ENCODE measurements at regions not wholly inside any gene's neighbourhood (a gene's known extent, or its start where the extent isn't known, plus 50 kb on each side); places are given as distances from the start of the nearest gene placed in this dataset.

- Histone ChIP-seq H3K4me3 (no peak overlapping the region), H3K79me2 (ENCODE audit: low read depth) (no peaks in the 10 kb centered on the region), H3F3A (ENCODE audit: insufficient read depth, low read depth) (peaks cover 17% of the 10 kb centered on the region; the same call in 1 of the 2 replicates), H3K9me2 (ENCODE audit: insufficient read depth) (no peaks in the 10 kb centered on the region), H3K4me2 (no peak overlapping the region), H3K4me1 (replicated peaks; ENCODE audit: insufficient read depth) (peaks cover 25% of the 10 kb centered on the region), H3K9me3 (ENCODE audit: insufficient read depth, low read depth) (no peaks in the 10 kb centered on the region), H3K27ac (peak overlapping the region; percentile 82), H4K20me1 (ENCODE audit: insufficient read depth) (no peaks in the 10 kb centered on the region), H2AFZ (no peak overlapping the region), H3K27me3 (ENCODE audit: insufficient read depth, low read depth) (no peaks in the 10 kb centered on the region), H3K36me3 (ENCODE audit: low read depth) (no peaks in the 10 kb centered on the region)
- BruUV-seq (replicated peaks): no TSS peak
- ChIA-PET CTCF (no interaction called here), POLR2A (ENCODE audit: unreplicated experiment) (no interaction called here)
- intact Hi-C loops (cut with micrococcal nuclease; ENCODE audit: unreplicated experiment): loop anchor here (2.0 kb wide), 1 partner anchor 45 kb away; no protein-coding TSS in a partner anchor
- TF ChIP-seq EZH2 (IDR thresholded peaks at IDR 0.05; ENCODE audit: low read depth) (no peak), CTCF (conservative IDR thresholded peaks at IDR 0.05) (no peak)
- DNase-seq: no peak
Measured at GRCh38 chr9:86765746-86766430, 181.4 kb downstream of the GAS1 start.

- ChIA-PET POLR2A (ENCODE audit: unreplicated experiment) (no interaction called here), CTCF (no interaction called here)
- H3K9me2 ChIP-seq (ENCODE audit: insufficient read depth): no peaks in the 10 kb centered on the region
- H3K4me2 ChIP-seq: no peak overlapping the region
- H3K79me2 ChIP-seq (ENCODE audit: low read depth): no peaks in the 10 kb centered on the region
- TF ChIP-seq CTCF (conservative IDR thresholded peaks at IDR 0.05) (no peak), EZH2 (IDR thresholded peaks at IDR 0.05; ENCODE audit: low read depth) (no peak)
- no peaks in the 10 kb centered on the region for H3K9me3 ChIP-seq (ENCODE audit: insufficient read depth, low read depth)
- no peak overlapping the region for H2AFZ ChIP-seq
- intact Hi-C loops (cut with micrococcal nuclease; ENCODE audit: unreplicated experiment): no loop called here
- DNase-seq: no peak
- no peaks in the 10 kb centered on the region for H3K27me3 ChIP-seq (ENCODE audit: insufficient read depth, low read depth)
- peaks cover 17% of the 10 kb centered on the region; the same call in 1 of the 2 replicates for H3F3A ChIP-seq (ENCODE audit: insufficient read depth, low read depth)
- peaks cover 25% of the 10 kb centered on the region for H3K4me1 ChIP-seq (replicated peaks; ENCODE audit: insufficient read depth)
- H4K20me1 ChIP-seq (ENCODE audit: insufficient read depth): no peaks in the 10 kb centered on the region
- H3K27ac ChIP-seq: no peak overlapping the region
- no peaks in the 10 kb centered on the region for H3K36me3 ChIP-seq (ENCODE audit: low read depth)
- H3K4me3 ChIP-seq: no peak overlapping the region
- BruUV-seq (replicated peaks): no TSS peak
Measured at GRCh38 chr9:86764671-86765343, 182.5 kb downstream of the GAS1 start.

- no peak for DNase-seq
- POLR2A ChIA-PET (ENCODE audit: unreplicated experiment): no interaction called here
- Histone ChIP-seq H3K27ac (no peak overlapping the region), H3K9me3 (ENCODE audit: insufficient read depth, low read depth) (no peaks in the 10 kb centered on the region), H3K4me1 (replicated peaks; ENCODE audit: insufficient read depth) (peaks cover 25% of the 10 kb centered on the region), H3F3A (ENCODE audit: insufficient read depth, low read depth) (peaks cover 17% of the 10 kb centered on the region; the same call in 1 of the 2 replicates), H3K36me3 (ENCODE audit: low read depth) (no peaks in the 10 kb centered on the region), H4K20me1 (ENCODE audit: insufficient read depth) (no peaks in the 10 kb centered on the region), H3K27me3 (ENCODE audit: insufficient read depth, low read depth) (no peaks in the 10 kb centered on the region), H3K4me2 (no peak overlapping the region), H2AFZ (no peak overlapping the region), H3K4me3 (no peak overlapping the region), H3K79me2 (ENCODE audit: low read depth) (no peaks in the 10 kb centered on the region), H3K9me2 (ENCODE audit: insufficient read depth) (no peaks in the 10 kb centered on the region)
- intact Hi-C loops (cut with micrococcal nuclease; ENCODE audit: unreplicated experiment): no loop called here
- CTCF ChIA-PET: no interaction called here
- no TSS peak for BruUV-seq (replicated peaks)
- TF ChIP-seq EZH2 (IDR thresholded peaks at IDR 0.05; ENCODE audit: low read depth) (no peak), CTCF (conservative IDR thresholded peaks at IDR 0.05) (no peak)
Measured at GRCh38 chr9:86764221-86764624, 183.1 kb downstream of the GAS1 start.

Data from PC-9 (cell line).